ENCODE measurements at regions not wholly inside any gene's neighbourhood (a gene's known extent, or its start where the extent isn't known, plus 50 kb on each side); places are given as distances from the start of the nearest gene placed in this dataset.

DNA sequence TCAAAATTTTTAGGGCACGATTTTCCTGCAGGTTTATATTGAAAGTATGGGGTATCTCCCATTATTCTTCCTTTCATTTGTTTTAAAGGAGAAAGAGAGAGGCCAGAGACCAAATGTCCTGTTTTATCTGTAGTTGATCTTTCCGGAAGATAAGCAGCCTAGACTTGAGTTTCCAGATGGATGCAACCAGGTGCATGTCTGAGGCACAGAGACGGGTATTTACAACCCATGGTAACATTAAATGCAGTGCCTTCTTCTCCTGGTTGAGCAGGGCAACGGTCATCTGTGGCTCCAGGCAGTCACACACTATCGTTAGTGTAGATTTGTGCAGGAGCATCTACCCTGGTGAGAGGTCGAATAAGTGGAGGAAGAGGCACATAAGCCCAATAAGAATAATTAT is 1507.1 kb downstream of the UQCRFS1 start:
- TF ChIP-seq, protein P1, sequence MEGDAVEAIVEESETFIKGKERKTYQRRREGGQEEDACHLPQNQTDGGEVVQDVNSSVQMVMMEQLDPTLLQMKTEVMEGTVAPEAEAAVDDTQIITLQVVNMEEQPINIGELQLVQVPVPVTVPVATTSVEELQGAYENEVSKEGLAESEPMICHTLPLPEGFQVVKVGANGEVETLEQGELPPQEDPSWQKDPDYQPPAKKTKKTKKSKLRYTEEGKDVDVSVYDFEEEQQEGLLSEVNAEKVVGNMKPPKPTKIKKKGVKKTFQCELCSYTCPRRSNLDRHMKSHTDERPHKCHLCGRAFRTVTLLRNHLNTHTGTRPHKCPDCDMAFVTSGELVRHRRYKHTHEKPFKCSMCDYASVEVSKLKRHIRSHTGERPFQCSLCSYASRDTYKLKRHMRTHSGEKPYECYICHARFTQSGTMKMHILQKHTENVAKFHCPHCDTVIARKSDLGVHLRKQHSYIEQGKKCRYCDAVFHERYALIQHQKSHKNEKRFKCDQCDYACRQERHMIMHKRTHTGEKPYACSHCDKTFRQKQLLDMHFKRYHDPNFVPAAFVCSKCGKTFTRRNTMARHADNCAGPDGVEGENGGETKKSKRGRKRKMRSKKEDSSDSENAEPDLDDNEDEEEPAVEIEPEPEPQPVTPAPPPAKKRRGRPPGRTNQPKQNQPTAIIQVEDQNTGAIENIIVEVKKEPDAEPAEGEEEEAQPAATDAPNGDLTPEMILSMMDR (IDR thresholded peaks at IDR 0.05; ENCODE audit: low read depth, low read length) = no peak
- no peak for DNase-seq (ENCODE audit: low read depth in 2 of 2)
- H3K4me3 ChIP-seq (replicated peaks in 1 of 2; ENCODE audit: low read depth in 2 of 2, low read length in 2 of 2) = no peak overlapping the region

DNA sequence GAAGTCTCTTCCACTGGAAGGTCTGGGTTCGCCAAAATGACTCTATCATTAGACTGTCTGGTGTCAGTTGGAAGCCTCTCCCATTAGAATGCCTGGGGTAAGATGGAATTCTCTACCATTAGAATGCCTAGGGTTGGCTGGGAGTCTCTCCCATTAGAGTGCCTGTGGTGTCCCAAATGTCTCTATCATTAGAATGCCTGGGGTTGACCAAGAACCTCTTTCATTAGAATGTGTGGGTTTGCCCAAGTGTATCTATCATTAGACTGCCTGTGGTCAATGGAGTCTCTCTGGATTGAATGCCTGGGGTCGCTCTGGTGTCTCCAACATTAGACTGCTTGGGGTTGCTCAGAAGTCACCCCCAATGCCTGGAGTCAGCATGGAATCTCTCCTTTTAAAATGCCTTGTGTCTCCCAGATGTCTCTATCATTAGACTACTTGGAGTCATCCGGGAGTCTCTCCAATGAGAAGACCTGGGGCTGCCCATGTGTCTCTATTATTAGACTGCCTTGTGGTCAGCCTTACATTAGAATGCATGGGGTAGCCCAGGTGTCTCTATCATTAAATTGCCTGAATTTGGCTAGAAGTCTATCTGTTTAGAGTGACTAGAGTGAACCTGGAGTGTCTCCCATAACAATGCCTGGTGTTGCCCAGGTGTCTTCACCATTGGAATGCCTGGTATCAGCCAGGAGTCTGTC is 1518.4 kb downstream of the UQCRFS1 start:
- TF ChIP-seq, protein P1 (IDR thresholded peaks at IDR 0.05; ENCODE audit: low read depth, low read length) = no peak
- no peak overlapping the region for H3K4me3 ChIP-seq (replicated peaks in 1 of 2; ENCODE audit: low read depth in 2 of 2, low read length in 2 of 2)
- DNase-seq (ENCODE audit: low read depth in 2 of 2) = no peak

DNA sequence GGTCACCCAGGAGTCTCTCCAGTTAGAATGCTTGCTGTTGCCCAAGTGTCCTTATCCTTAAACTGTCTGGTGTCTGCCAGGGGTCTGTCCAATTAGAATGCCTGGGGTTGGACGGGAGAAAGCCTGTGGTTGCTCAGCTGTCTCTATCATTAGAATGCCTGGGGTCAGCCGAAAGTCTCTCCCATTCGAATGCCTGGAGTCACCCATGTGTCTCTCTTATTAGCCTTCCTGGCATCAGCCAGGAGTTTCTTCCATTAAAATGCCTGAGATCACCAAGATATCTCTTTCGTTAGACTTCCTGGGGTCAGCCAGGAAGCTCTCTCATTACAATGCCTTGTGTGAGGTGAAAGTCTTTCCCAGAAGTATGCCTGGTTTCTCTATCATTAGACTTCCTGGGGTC is 1521.0 kb downstream of the UQCRFS1 start:
- TF ChIP-seq, protein P1 (IDR thresholded peaks at IDR 0.05; ENCODE audit: low read depth, low read length) = no peak
- H3K4me3 ChIP-seq (replicated peaks in 1 of 2; ENCODE audit: low read depth in 2 of 2, low read length in 2 of 2) = no peak overlapping the region
- DNase-seq (ENCODE audit: low read depth in 2 of 2) = no peak

DNA sequence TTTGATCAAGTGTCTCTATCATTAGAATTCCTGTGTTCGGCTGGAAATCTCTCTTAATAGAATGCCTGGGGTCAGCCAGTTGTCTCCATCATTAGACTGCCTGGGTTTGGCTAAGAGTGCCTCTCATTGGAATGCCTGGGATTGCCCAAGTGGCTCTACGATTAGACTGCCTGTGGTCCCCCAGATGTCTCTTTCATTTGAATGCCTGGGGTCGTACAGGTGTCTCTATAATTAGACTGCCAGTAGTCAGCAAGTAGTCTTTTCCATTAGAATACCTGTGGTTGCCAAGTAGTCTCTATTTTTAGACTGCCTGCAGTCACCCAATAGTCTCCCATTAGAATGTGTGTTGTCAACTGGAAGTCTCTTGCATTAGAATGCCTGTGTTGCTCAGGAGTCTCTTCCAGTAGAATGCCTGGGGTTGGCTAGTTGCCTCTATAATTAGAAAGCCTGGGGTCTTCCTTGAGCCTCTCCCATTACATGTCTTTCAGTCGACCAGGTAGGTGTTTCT is 1523.2 kb downstream of the UQCRFS1 start:
- TF ChIP-seq, protein P1 (IDR thresholded peaks at IDR 0.05; ENCODE audit: low read depth, low read length) = no peak
- no peak overlapping the region for H3K4me3 ChIP-seq (replicated peaks in 1 of 2; ENCODE audit: low read depth in 2 of 2, low read length in 2 of 2)
- DNase-seq (ENCODE audit: low read depth in 2 of 2) = no peak

DNA sequence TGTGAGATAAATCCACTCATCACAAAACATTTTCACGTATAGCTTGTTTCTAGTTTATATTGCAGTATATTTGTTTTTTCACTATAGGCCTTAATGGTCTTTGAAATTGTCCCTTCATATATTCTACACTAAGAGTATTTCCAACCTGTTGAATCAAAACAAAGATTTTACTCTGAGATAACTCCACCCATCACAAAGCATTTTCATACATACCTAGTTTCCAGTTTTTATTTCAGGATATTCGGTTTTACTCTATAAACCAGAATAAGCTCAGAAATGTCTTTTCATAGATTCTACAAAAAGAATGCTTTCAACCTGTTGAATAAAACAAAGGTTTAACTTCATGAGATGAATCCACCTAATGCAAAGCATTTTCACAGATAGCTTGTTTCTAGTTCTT is 1528.7 kb downstream of the UQCRFS1 start:
- no peak for DNase-seq (ENCODE audit: low read depth in 2 of 2)
- no peak overlapping the region for H3K4me3 ChIP-seq (replicated peaks in 1 of 2; ENCODE audit: low read depth in 2 of 2, low read length in 2 of 2)
- TF ChIP-seq, protein P1 (IDR thresholded peaks at IDR 0.05; ENCODE audit: low read depth, low read length) = no peak

DNA sequence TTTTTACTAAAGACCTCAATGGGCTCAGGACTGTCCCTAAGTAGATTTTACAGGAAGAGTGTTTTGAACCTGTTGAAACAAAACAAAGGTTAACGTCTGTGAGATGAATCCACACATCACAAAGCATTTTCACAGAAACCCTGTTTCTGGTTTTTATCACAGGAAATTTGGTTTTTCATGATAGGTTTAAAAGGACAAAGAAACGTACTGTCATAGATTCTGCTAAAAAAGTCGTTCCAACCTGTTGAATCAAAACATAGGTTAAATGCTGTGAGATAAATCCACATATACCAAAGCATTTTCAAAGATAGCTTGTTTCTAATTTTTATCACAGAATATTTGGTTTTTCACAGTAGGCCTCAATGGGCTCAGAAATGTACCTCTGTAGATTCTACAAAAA is 1531.0 kb downstream of the UQCRFS1 start:
- DNase-seq (ENCODE audit: low read depth in 2 of 2) = no peak
- no peak overlapping the region for H3K4me3 ChIP-seq (replicated peaks in 1 of 2; ENCODE audit: low read depth in 2 of 2, low read length in 2 of 2)
- TF ChIP-seq, protein P1 (IDR thresholded peaks at IDR 0.05; ENCODE audit: low read depth, low read length) = no peak

DNA sequence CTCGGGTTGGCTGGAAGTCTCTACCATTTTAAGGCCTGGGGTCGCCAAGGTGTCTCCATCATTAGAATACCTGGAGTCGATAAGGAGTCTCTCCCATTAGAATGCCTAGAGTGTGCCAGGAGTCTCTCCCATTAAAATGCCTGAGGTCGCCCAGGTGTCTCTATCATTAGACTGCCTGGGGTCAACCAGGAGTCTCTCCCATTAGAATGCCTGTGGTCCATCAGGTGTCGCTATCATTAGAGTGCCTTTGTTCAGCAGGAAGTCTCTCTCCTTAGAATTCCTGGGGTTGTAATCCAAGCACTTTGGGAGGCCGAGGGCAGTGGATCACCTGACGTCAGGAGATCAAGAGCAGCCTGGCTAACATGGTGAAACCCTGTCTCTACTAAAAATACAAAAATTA is 1533.0 kb downstream of the UQCRFS1 start:
- TF ChIP-seq, protein P1 (IDR thresholded peaks at IDR 0.05; ENCODE audit: low read depth, low read length) = no peak
- DNase-seq (ENCODE audit: low read depth in 2 of 2) = no peak
- H3K4me3 ChIP-seq (replicated peaks in 1 of 2; ENCODE audit: low read depth in 2 of 2, low read length in 2 of 2) = no peak overlapping the region

All from cardiac fibroblast (primary cell).